ENCODE measurements at regions not wholly inside any gene's neighbourhood (a gene's known extent, or its start where the extent isn't known, plus 50 kb on each side); places are given as distances from the start of the nearest gene placed in this dataset.

DNA sequence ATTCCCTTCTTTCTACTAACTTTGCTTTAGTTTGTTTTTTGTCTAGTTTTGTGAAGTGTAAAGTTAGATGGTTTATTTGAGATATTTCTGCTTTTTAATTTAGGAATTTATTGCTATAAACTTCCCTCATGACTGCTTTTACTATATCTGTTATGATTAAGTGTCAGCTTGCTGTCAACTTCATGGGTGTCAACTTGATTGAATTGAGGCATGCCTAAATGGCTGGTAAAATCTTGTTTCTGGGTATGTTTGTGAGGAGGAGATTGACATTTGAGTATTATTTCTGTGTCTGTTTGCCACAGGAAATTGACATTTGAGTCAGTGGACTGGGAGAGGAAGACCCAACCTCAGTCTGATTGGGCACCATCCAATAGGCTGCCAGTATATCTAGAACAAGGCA, 1147.0 kb upstream of the EYS start:
- TF ChIP-seq, protein P1, sequence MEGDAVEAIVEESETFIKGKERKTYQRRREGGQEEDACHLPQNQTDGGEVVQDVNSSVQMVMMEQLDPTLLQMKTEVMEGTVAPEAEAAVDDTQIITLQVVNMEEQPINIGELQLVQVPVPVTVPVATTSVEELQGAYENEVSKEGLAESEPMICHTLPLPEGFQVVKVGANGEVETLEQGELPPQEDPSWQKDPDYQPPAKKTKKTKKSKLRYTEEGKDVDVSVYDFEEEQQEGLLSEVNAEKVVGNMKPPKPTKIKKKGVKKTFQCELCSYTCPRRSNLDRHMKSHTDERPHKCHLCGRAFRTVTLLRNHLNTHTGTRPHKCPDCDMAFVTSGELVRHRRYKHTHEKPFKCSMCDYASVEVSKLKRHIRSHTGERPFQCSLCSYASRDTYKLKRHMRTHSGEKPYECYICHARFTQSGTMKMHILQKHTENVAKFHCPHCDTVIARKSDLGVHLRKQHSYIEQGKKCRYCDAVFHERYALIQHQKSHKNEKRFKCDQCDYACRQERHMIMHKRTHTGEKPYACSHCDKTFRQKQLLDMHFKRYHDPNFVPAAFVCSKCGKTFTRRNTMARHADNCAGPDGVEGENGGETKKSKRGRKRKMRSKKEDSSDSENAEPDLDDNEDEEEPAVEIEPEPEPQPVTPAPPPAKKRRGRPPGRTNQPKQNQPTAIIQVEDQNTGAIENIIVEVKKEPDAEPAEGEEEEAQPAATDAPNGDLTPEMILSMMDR (IDR thresholded peaks at IDR 0.05; ENCODE audit: borderline replicate concordance, extremely low read depth, low read length, poor library complexity, severe bottlenecking) = no peak
- no peak for TF ChIP-seq EZH2 (IDR thresholded peaks at IDR 0.05; ENCODE audit: borderline replicate concordance, low read depth, low read length, severe bottlenecking)
